ENCODE measurements at regions not wholly inside any gene's neighbourhood (a gene's known extent, or its start where the extent isn't known, plus 50 kb on each side); places are given as distances from the start of the nearest gene placed in this dataset.
"Not testable (repeated sequence)": the region's sequence is repeated elsewhere in the genome, so short reads cannot be mapped to it uniquely, and the experiment has no call there.

DNA sequence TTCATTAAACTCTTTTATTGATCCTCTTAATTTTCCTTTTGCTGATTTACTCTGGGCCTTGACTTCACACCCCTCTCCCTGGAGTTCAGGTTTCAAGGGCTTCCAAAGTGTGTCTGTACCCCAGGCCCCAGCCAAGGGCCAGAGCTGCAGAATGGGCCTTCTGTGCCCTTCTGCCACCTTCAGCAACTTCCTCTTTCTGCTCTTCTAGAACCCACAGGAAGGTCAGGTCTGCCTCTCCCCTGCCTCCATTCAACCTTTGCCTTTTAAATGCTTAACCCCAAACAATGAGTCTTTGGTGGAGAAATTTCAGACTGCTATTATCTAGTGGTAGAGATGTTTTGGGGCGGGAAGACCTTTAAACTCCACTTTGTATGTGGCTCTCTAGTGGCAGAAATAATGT, 63.1 kb downstream of the TSN start:
- DNase-seq (ENCODE audit: low spot score) (no peak), ATAC-seq (no peak)
- intact Hi-C loops (cut with DNase I): no loop called here

DNA sequence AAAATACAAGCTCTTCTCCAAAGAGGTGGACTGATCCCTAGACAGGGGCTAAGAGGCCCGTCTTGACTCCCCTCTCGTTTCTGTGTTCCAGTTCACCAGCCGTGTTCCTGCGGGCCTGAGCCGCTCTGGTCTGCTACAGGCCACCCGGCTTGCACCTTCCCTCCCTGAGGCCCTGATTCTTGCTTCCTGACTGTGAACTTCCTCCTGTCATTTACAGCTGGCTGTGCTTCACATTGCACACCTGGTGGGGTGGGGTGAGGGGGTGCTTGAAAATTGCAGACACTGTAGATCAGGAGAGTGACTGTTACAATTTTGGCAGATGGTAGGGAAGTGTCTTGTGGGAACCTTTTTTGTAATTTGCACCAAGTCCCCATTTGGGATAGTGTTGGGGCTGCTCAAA, 64.4 kb downstream of the TSN start:
- ATAC-seq: no peak
- no peak for DNase-seq (ENCODE audit: low spot score)
- intact Hi-C loops (cut with DNase I): no loop called here

DNA sequence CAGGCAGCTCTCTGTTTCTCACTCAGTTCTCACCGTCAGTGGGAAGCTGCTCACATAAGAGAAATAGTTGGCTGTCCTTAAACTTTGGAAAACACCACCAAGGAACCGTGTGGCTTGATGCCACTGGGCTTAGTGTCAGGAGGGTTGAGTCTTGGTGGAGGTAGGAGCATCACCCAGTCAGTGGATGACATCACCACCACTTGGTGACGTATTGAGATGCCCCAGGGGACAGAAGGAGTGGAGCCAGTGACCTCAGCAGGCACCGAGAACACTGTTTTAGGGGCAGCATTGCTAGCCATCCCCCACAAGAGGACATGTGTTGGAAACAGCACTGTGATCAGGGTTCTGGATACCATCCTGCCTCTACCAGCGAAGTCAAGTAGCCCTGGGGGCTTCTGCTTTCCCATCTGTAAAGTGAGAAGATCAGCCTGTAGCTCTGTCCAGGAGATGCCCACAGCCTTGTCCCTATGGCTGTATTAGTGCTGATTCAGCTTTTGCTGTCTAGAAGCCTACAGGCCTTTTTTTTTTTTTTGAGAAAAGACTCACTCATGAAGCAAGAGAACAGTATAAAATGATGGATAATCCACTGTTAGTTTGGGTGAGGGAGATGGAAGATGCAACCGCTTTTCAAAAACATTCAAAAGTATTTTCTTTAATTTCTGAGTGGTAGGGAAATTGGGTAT, 66.2 kb downstream of the TSN start:
- intact Hi-C loops (cut with DNase I): no loop called here
- ATAC-seq (no peak), DNase-seq (ENCODE audit: low spot score) (no peak)

DNA sequence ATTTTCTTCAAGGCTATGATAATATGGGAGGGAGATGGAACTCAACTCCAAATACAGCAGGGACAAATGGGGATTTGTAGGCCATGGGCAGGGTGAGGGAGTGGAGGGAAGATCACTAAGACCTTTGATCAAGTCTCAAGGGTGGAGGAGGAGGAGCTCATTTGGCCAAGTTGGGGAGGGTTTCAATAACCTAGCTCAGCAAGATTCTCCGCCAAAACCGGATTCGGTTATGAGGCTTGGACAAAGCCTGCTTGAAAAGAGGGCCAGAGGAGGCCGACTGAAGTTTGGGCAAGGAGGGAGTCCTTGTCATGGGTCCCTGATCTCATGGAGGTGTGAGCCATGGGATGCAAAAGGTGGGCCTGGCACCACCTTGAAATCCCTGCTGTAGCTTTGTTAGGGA, 68.8 kb downstream of the TSN start:
- no peak for ATAC-seq
- intact Hi-C loops (cut with DNase I): no loop called here
- DNase-seq (ENCODE audit: low spot score): no peak

DNA sequence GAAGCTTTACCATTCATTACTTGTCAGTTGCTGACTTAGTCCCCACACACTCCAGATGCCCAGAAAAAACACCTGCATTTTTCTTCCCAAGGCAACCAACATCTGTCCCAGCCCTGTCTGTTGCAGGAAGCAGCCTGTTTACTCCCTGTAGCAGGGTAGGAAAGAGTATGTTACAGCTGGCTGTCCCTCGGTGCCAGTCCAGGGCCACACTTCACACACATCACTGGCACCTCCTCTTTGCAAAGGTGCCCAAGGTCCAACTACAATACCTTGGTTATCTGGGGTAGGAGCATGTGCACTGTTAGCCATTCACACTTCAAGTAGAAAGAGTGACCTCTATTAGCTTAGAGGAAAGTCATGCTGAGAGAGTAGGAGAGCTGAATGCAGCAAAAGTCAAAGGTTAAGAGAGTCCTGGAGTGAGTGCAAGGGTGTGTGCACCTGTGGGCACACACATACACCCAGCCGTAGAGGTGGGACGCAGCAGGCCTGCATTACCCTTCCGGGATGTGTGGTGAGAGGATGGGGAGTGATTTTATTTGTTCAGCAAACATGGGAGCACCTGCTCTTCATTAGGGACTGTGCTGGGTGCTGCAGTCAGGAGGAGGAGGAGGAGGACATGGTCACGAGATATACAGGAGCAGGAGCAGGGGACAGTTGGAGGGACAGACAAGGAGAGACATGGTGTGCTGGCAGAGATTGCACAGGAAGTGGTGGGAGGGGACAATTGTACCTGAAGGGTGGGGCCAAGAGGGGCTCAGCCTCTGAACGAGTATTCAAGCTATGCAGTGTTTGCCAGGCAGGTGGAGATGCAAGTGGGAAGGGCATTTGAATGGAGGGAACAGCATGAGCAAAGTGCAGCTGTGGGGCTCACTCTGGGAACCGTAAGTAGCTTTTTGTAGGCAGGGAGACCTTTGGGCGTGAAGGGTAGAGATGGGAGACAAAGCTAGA, 69.8 kb downstream of the TSN start:
- ATAC-seq: no peak
- DNase-seq (ENCODE audit: low spot score): no peak
- intact Hi-C loops (cut with DNase I): no loop called here

DNA sequence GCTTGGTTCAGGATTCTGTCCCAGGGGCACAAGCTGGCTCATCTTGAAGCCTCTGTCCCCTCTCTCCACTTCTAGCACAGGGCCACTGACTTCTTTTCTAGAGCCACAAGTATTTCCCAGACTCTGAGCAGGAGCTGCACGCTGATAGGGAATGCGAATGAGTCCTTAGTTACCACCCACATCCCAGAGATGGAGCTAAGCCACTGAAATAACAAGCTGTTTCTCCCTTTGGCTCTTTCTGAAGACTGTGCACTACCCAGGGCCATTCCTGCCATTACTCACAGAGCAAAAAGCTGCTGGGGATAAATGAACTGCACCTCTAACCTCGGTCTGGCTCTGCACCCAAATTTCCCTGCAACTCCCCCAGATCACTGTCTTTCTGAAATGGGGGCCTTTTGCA, 70.6 kb downstream of the TSN start:
- intact Hi-C loops (cut with DNase I): no loop called here
- no peak for ATAC-seq
- DNase-seq (ENCODE audit: low spot score): no peak

DNA sequence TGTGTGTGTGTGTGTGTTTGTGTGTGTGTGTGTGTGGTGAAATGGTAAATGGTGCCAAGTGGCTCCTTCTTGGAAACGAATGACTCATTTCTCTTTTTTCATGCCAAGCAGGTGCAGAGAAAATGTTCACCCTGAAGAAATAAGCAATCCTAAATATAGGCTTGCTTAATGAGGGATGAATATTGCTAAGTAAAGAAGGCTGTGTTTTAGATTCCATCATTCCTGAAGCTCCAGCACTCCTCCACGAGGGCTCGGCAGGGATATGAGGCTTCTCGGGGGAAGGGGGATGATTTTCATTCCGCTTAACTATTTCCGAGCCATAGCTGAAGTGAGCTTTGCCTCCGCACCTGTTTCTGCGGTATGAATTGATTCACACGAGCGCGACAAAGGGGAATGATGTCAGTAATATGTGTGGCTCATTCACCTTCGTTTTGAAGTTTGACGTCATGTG, 72.9 kb downstream of the TSN start:
- DNase-seq (ENCODE audit: low spot score): no peak
- ATAC-seq: no peak
- intact Hi-C loops (cut with DNase I): no loop called here

DNA sequence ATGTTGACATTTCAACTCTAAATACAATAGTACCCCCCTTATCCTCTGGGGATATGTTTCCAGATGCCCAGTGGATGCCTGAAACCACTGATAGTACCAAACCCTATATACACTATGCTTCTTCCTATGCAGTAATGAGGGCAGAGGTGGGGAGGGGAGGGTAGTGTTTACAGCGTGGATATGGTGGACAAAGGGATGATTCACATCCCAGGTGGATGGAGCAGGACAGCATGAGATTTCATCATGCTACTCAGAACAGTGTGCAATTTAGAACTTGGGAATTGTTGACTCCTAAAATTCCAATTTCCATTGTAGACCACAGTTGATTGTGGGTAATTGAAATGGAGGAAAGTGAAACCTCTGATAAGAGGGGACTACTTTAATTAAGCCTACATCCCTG, 75.4 kb downstream of the TSN start:
- DNase-seq (ENCODE audit: low spot score) (no peak), ATAC-seq (no peak)
- intact Hi-C loops (cut with DNase I): no loop called here

DNA sequence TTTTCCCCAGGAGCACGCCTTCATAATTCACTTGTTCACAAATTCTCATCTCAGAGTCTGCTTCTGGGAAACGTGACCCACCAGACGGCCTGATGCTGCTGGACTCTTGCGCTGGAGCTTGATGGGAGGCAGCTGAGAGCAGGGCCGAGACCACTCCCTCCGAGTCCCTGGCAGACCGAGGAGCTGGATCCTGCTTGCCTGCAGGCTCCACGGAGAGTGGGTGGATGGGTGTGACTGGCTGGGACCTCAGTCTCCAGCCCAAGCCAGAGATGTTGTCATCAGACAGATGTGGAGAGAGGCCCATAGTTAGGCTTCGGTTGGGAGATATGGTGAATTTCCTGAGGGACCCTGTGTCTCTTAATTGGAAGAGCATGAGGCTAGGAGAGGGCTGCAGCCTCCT, 76.4 kb downstream of the TSN start:
- DNase-seq (ENCODE audit: low spot score) (no peak), ATAC-seq (peak; percentile 76)
- intact Hi-C loops (cut with DNase I): no loop called here

DNA sequence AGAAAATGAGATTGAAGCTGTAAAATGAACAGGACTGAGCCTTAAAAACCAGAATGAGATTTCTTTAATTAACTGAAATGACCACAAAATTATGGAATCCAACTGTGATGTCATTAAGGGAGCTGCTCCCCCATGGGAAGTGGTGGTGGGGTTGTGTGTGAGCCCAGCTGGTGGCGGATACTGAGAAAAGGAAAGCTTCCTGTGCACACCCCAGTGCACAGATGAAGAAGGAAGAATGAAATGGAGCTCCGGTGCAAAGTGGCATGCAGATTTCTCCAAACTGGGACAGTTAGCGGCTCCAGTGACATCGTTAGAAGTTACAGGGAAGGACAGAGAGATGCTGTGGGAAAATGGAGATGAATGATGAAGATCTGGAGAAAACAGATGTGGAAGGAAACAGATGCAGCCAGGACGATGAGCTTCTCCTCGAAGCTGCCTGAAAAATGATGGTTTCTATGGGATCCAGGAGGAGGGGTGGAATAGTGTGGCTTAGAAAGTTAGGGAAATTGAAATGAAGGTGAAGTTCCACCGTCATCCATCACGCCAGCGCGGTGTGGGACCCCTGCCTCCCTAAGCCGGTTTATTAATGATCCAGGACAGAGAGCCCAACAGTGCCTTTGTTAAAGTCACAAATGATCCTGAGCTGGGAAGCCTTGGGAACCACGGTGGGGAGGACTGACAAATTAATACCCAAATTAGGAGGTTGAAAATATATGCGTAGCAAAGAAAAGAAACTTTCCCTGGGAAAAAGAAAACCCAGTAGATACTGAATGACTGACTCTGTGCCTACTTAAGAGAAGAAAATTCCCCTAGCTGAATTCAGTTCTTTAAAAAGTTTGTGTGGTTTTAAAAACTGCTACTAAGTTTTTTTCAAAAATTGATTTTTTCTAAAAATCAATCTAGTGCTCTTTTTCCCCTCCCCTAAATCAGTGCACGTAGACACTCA, 77.2 kb downstream of the TSN start:
- DNase-seq (ENCODE audit: low spot score) (no peak), ATAC-seq (peak; percentile 39)
- intact Hi-C loops (cut with DNase I): no loop called here

DNA sequence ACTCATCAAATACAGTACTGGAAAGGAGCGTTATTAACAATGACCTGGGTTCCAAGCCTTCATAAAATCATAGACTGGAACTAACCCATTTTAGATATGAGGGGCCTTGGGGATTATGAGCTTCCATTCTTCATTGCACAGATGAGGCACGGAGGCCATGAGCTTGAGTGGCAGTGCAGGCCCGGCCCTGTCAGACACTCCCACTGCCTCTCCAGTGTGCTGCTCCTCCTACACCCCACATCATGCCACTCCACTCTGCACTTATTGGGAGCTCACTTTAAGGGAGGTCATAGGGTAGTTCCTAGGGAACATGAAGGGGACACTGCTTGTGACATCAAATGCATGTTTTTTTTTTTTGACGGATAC, 77.9 kb downstream of the TSN start:
- intact Hi-C loops (cut with DNase I): no loop called here
- DNase-seq (ENCODE audit: low spot score): no peak
- ATAC-seq: no peak

DNA sequence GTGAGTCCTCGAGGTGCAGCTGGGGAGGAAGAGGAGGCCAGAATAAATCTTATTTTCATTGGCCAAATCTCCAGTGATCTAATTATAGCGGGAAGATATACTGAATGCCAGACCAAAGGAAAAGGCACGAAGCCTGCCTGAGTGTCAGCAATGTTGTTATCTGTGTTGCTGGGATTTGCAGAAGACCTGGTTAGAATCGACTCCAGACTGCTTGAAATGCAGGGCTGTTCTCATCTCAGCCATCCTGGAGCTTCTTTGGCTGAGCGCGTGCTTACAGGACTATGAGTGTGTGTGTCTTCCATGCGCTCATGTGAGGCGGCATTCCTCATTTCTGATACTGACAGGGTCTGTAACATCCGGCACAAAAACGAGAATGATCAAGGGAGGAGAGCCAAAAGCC, 81.2 kb downstream of the TSN start:
- DNase-seq (ENCODE audit: low spot score) (no peak), ATAC-seq (peak; percentile 36)
- intact Hi-C loops (cut with DNase I): no loop called here

DNA sequence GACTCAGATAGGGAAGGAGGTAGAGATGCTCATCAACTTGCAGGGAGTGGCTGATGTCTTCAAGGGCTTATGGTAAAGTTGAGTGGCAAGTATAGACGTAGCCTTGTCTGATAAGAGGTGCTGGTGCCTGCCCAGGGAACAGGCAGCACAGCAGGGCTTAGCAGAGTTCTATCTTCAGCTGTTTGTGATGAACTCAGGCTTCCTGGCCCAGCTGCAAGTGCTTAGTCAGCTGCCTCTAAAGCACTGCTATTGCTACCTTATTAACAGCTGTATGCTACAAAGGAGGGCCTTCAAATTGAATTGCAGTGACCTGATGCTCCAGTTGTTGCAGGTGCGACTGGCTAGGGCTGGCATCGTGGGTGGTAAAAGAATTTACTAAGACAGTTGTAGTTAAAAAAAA, 82.1 kb downstream of the TSN start:
- intact Hi-C loops (cut with DNase I): no loop called here
- ATAC-seq (no peak), DNase-seq (ENCODE audit: low spot score) (no peak)

DNA sequence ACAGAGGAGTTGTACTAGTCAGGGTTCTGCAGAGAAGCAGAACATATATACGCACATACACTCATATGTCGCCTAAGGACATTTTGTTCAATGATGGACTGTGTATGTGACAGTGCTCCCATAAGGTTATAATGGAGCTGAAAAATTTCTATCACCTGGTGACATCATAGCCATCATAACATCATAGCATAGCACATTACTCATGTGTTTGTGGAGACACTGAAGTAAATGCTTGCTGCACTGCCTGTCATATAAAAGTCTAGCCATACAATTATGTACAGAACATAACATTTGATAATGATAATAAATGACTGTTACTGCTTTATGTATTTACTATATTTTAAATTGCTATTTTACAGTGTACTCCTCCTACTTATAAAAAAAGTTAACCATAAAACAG, 83.1 kb downstream of the TSN start:
- intact Hi-C loops (cut with DNase I): no loop called here
- no peak for ATAC-seq
- no peak for DNase-seq (ENCODE audit: low spot score)

DNA sequence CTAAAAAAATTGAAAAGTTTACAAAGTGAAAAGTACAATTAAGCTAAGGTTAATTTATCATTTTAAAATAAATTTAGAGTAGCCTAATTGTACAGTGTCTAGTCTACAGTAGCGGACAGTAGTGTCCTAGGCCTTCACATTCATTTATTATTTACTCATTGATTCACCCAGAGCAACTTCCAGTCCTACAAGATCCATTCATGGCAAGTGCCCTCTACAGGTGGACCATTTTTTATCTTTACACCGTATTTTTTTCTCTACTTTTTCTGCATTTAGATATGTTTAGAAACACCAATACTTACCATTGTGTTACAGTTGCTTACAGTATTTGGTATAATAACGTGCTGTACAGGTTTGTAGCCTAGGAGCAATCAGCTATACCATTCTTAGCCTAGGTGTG, 84.1 kb downstream of the TSN start:
- ATAC-seq (no peak), DNase-seq (ENCODE audit: low spot score) (no peak)
- intact Hi-C loops (cut with DNase I): no loop called here

DNA sequence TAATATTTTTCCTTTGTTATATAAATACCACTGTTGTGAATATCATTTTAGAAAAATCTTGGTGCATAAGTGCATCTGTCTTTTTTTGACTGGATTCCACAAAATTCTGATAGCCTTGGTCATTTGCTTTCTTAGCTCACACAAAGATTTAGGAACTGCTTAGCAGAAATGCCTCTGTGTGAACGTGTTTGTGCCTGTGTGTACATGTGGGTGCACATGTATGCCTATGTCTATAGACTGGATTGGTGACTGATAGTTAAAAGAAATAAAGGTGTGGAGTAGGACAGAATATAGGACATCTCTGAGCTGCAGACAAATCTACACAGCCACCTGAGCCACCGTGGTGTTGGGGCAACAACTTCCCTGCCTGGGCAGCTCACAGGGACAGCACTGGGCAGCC, 93.8 kb downstream of the TSN start:
- DNase-seq (ENCODE audit: low spot score) (no peak), ATAC-seq (no peak)
- intact Hi-C loops (cut with DNase I): no loop called here

DNA sequence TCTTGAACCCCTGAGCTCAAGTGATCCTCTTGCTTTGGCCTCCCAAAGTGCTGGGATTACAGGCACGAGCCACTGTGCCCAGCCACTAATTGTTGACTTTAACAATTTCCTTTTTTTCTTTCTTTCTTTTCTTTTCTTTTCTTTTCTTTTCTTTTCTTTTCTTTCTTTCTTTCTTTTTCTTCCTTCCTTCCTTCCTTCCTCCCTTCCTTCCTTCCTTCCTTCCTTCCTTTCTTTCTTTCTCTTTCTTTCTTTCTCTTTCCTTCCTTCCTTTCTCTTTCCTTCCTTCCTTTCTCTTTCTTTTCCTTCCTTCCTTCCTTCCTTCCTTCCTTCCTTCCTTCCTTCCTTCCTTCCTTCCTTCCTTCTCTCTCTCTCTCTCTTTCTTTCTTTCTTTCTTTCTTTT, 97.7 kb downstream of the TSN start:
- intact Hi-C loops (cut with DNase I); ATAC-seq: not testable (repeated sequence)

DNA sequence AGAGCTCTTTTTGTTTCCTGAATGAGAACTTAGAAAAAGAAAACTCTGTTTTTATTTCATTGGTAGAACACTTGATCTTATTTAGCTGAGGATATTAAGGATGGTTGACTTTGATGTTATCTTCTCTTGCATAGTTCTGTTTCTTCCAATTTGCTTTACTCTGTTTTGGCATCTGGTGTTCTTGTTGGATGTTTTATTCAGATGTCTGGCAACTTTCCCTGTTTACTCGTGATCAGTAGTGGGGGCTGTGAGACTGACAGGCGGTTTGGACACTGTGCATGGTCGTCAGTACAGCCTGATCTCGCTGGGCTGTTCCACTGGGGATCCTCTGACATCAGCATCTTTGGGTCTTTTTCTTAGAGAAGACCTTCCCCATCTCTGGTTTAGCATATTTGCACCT, 100.1 kb downstream of the TSN start:
- intact Hi-C loops (cut with DNase I): no loop called here
- ATAC-seq (no peak), DNase-seq (ENCODE audit: low spot score) (no peak)

More for the DNA sequence above, 97.7 kb downstream of the TSN start:
- not testable (repeated sequence) for DNase-seq (ENCODE audit: low spot score)

DNA sequence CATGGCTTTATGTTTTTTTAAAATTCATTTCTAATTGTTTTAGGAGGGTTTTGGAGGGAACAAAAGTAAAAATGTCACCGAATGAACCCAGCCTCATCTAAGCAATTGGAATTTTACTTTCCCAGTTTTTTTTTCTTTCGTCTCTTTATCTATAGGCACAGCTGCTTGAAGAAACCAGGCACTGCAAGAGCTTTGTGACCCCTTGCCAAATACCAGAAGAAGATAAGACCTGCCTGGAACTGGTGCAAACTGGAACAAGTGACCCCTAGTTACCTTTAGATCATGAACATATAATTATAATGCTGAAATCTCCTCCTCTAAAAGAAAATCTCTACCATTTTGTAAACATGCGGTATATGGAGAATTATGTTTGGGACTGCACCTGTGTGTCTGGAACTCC, 100.9 kb downstream of the TSN start:
- ATAC-seq: no peak
- DNase-seq (ENCODE audit: low spot score): no peak
- intact Hi-C loops (cut with DNase I): no loop called here

DNA sequence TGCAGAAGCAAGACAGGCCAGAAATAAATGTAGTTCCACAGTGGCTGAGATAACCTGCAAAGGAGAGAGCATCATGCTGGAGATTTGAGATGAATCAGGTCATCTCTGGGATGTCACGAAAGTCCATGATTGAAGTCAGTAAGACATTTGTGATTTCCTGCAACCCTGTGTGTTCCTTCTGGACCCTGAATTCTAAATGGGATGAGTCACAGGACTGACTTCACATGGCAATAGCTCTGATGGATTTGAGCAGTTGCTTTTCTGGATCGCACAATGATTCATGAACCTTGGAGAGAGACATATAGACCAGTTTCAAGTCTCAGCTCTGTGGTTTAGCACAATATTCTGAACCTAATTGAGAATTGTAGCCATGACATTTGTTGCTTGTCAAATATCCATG, 102.9 kb downstream of the TSN start:
- intact Hi-C loops (cut with DNase I): no loop called here
- no peak for ATAC-seq
- no peak for DNase-seq (ENCODE audit: low spot score)
